ENCODE measurements at regions not wholly inside any gene's neighbourhood (a gene's known extent, or its start where the extent isn't known, plus 50 kb on each side); places are given as distances from the start of the nearest gene placed in this dataset.

- intact Hi-C loops (cut with DNase I, micrococcal nuclease) = loop anchor here in 1 of 2 experiments (5.0 kb wide), 1 partner anchor 414 kb away; no protein-coding TSS in a partner anchor
- H3K36me3 ChIP-seq (ENCODE audit: insufficient read depth, low read length) = no peaks in the 10 kb centered on the region
- H3K36me3 Mint-ChIP-seq (ENCODE audit: low read depth) = no peaks in the 10 kb centered on the region
- TF ChIP-seq CTCF (IDR thresholded peaks at IDR 0.05) = no peak
- H3K27me3 ChIP-seq (ENCODE audit: control insufficient read depth in 1 of 2, insufficient read depth in 2 of 2, low read length in 2 of 2) = no peaks in the 10 kb centered on the region
- peaks cover 29% of the 10 kb centered on the region for H3K4me1 Mint-ChIP-seq (ENCODE audit: low read depth)
- ATAC-seq (ENCODE audit: poor library complexity) = no peak
- DNase-seq = no peak
- ChIA-PET POLR2A (no interaction called here), CTCF (no interaction called here)
- H3K4me3 ChIP-seq (ENCODE audit: low read length) = no peak overlapping the region
- no peaks in the 10 kb centered on the region for H3K9me3 Mint-ChIP-seq
- no peaks in the 10 kb centered on the region for H3K27me3 Mint-ChIP-seq
- no peak overlapping the region for H3K27ac ChIP-seq (ENCODE audit: low read depth in 1 of 2, low read length in 2 of 2)
- H3K27ac Mint-ChIP-seq = no peak overlapping the region
- no peak overlapping the region for H3K4me3 Mint-ChIP-seq
- peaks cover 18% of the 10 kb centered on the region for H3K4me1 ChIP-seq (ENCODE audit: insufficient read depth, low read length)
- no peaks in the 10 kb centered on the region for H3K9me3 ChIP-seq (ENCODE audit: control insufficient read depth in 1 of 2, insufficient read depth in 1 of 2, low read length in 2 of 2)
Measured at GRCh38 chr3:16813336-16813735, 71.4 kb upstream of the PLCL2 start.

GRCh38 chr3:16816048-16816780, 68.5 kb upstream of the PLCL2 start:
- ChIA-PET CTCF (no interaction called here), POLR2A (interaction anchor here (0.6 kb wide), 1 partner anchor 24 kb away, joined by 4 read pairs; no protein-coding TSS in a partner anchor)
- no peaks in the 10 kb centered on the region for H3K27me3 ChIP-seq (ENCODE audit: control insufficient read depth in 1 of 2, insufficient read depth in 2 of 2, low read length in 2 of 2)
- ATAC-seq (ENCODE audit: poor library complexity) (no peak), DNase-seq (no peak)
- H3K4me1 Mint-ChIP-seq (ENCODE audit: low read depth) = peaks cover 15% of the 10 kb centered on the region
- no peaks in the 10 kb centered on the region for H3K9me3 ChIP-seq (ENCODE audit: control insufficient read depth in 1 of 2, insufficient read depth in 1 of 2, low read length in 2 of 2)
- H3K9me3 Mint-ChIP-seq = no peaks in the 10 kb centered on the region
- no peaks in the 10 kb centered on the region for H3K36me3 ChIP-seq (ENCODE audit: insufficient read depth, low read length)
- H3K27ac ChIP-seq (ENCODE audit: low read depth in 1 of 2, low read length in 2 of 2) = no peak overlapping the region
- H3K4me3 ChIP-seq (ENCODE audit: low read length) = no peak overlapping the region
- H3K27ac Mint-ChIP-seq = no peak overlapping the region
- H3K27me3 Mint-ChIP-seq = no peaks in the 10 kb centered on the region
- intact Hi-C loops (cut with DNase I, micrococcal nuclease) = no loop called here
- H3K4me1 ChIP-seq (ENCODE audit: insufficient read depth, low read length) = peaks cover 8% of the 10 kb centered on the region
- no peaks in the 10 kb centered on the region for H3K36me3 Mint-ChIP-seq (ENCODE audit: low read depth)
- TF ChIP-seq CTCF (IDR thresholded peaks at IDR 0.05) = no peak
- no peak overlapping the region for H3K4me3 Mint-ChIP-seq

GRCh38 chr3:16817197-16817596, 67.6 kb upstream of the PLCL2 start:
- POLR2A ChIA-PET = no interaction called here
- H3K36me3 Mint-ChIP-seq (ENCODE audit: low read depth) = no peaks in the 10 kb centered on the region
- no peak overlapping the region for H3K4me3 Mint-ChIP-seq
- H3K4me1 ChIP-seq (ENCODE audit: insufficient read depth, low read length) = no peaks in the 10 kb centered on the region
- DNase-seq (no peak), ATAC-seq (ENCODE audit: poor library complexity) (no peak)
- H3K27ac Mint-ChIP-seq = no peak overlapping the region
- peaks cover 15% of the 10 kb centered on the region for H3K4me1 Mint-ChIP-seq (ENCODE audit: low read depth)
- no peak overlapping the region for H3K27ac ChIP-seq (ENCODE audit: low read depth in 1 of 2, low read length in 2 of 2)
- H3K27me3 Mint-ChIP-seq = no peaks in the 10 kb centered on the region
- intact Hi-C loops (cut with DNase I, micrococcal nuclease) = no loop called here
- no peaks in the 10 kb centered on the region for H3K9me3 ChIP-seq (ENCODE audit: control insufficient read depth in 1 of 2, insufficient read depth in 1 of 2, low read length in 2 of 2)
- CTCF ChIA-PET = no interaction called here
- no peaks in the 10 kb centered on the region for H3K36me3 ChIP-seq (ENCODE audit: insufficient read depth, low read length)
- H3K9me3 Mint-ChIP-seq = no peaks in the 10 kb centered on the region
- TF ChIP-seq CTCF (IDR thresholded peaks at IDR 0.05) = no peak
- no peak overlapping the region for H3K4me3 ChIP-seq (ENCODE audit: low read length)
- no peaks in the 10 kb centered on the region for H3K27me3 ChIP-seq (ENCODE audit: control insufficient read depth in 1 of 2, insufficient read depth in 2 of 2, low read length in 2 of 2)
